Adrenal gland (tissue), 9 donors: ENCODE measurements at regions not wholly inside any gene's neighbourhood (a gene's known extent, or its start where the extent isn't known, plus 50 kb on each side); places are given as distances from the start of the nearest gene placed in this dataset.

Source experiments
- DNase-seq, 7 donors: peaks; one replicate each; pipeline ENCODE4 v3.0.0-alpha.2; 2019 to 2020
- H3K27ac ChIP-seq, 5 donors: fragments of 200-600 bp; sonication (generic) in 4 of 5; 1 replicate in 3 of 5; 2 replicates in 2 of 5; pipeline versions ENCODE4 v1.5.1 to v1.8.0; 2016 to 2020; ENCODE audit warnings: mild to moderate bottlenecking in 1 of 5
- H3K27me3 ChIP-seq: fragments of 200-600 bp; 2 replicates; pipeline ENCODE4 v1.8.0; 2021
- H3K36me3 ChIP-seq, 2 donors: fragments of 200-600 bp; replicated peaks in 1 of 2; 1 replicate in 1 of 2; 2 replicates in 1 of 2; pipeline versions ENCODE4 v1.5.1 to v1.8.0; 2018 to 2022
- H3K4me1 ChIP-seq, 2 donors: fragments of 200-600 bp; replicated peaks in 1 of 2; 1 replicate in 1 of 2; 2 replicates in 1 of 2; pipeline versions ENCODE4 v1.5.1 to v1.8.0; 2018 to 2021
- H3K4me3 ChIP-seq, 4 donors: fragments of 200-600 bp; sonication (generic) in 3 of 4; one replicate each; pipeline ENCODE4 v1.5.1; 2016 to 2018
- H3K9me3 ChIP-seq, 3 donors: fragments of 200-600 bp; sonication (generic) in 1 of 3; replicated peaks in 1 of 3; 1 replicate in 2 of 3; 2 replicates in 1 of 3; pipeline versions ENCODE4 v1.5.1 to v1.8.0; 2016 to 2021
- CTCF ChIP-seq, 6 experiments: fragments of 450-650 bp in 4 of 6; fragments of 200-600 bp in 2 of 6; sonication (generic) in 1 of 6; IDR thresholded peaks; 1 replicate in 5 of 6; 2 replicates in 1 of 6; pipeline versions ENCODE4 v1.5.1 to v1.8.0; 2016 to 2021; ENCODE audit warnings: antibody characterized with exemption in 6 of 6, mild to moderate bottlenecking in 2 of 6, moderate library complexity in 1 of 6
- POLR2A ChIP-seq, 2 donors: fragments of 450-650 bp; IDR thresholded peaks; one replicate each; pipeline ENCODE4 v1.6.1; 2017; ENCODE audit warnings: antibody characterized with exemption in 2 of 2, mild to moderate bottlenecking in 2 of 2, moderate library complexity in 1 of 2
- WGBS, 4 donors: extraction: QIAGEN DNeasy Blood & Tissue Kit in 2 of 4; methylation state at CpG; one replicate each; pipeline versions ENCODE4 v1.1.5 to v1.1.7; 2013 to 2017; 5-methylcytosine and 5-hydroxymethylcytosine counted together
- intact Hi-C, 2 donors: fragments of 100-400 bp; cut with DNase I; formaldehyde crosslinking; loops; one replicate each; pipeline versions ENCODE4 v1.14.1 to v1.15.0; 2022 to 2023
- donor health status: healthy with polysubstance abuse.
- donor health status: Bipolar disorder and iron deficiency.
- donor health status: DM: yes; HTN: yes; CAD: no.
- donor health status: DM: no; HTN: no; CAD: no.
- donor health status: DM: no; HTN: no; CAD: no.

DNA sequence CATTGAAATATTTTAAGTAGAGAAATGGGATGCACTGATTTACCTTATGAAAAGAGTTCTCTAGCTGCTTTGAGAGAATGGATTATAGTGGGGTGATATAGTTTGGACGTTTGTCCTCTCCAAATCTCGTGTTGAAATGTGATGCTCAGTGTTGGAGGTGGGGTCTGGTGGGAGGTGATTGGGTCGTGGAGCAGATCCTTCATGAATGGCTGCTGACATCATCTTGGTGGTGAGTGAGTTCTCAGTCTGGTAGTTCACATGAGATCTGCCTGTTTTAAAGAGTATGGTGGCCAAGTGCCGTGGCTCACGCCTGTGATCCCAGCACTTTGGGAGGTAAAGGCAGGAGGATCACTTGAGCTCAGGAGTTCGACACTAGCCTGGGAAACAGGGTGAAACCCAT, 58.7 kb upstream of the SH3RF3 start:
- no peak overlapping the region for H3K4me3 ChIP-seq
- H3K27me3 ChIP-seq = peaks cover 8% of the 10 kb centered on the region
- WGBS, 4 donors = 64 to 75% (median 69%) methylated on average over 6 of the region's 6 CpGs
- H3K36me3 ChIP-seq = no peaks in the 10 kb centered on the region
- no peak overlapping the region for H3K27ac ChIP-seq
- no peak for TF ChIP-seq POLR2A (IDR thresholded peaks at IDR 0.05)
- no peak for TF ChIP-seq CTCF (IDR thresholded peaks at IDR 0.05)
- DNase-seq = no peak
- no peaks in the 10 kb centered on the region for H3K4me1 ChIP-seq
- intact Hi-C loops = no loop called here
- no peaks in the 10 kb centered on the region for H3K9me3 ChIP-seq

DNA sequence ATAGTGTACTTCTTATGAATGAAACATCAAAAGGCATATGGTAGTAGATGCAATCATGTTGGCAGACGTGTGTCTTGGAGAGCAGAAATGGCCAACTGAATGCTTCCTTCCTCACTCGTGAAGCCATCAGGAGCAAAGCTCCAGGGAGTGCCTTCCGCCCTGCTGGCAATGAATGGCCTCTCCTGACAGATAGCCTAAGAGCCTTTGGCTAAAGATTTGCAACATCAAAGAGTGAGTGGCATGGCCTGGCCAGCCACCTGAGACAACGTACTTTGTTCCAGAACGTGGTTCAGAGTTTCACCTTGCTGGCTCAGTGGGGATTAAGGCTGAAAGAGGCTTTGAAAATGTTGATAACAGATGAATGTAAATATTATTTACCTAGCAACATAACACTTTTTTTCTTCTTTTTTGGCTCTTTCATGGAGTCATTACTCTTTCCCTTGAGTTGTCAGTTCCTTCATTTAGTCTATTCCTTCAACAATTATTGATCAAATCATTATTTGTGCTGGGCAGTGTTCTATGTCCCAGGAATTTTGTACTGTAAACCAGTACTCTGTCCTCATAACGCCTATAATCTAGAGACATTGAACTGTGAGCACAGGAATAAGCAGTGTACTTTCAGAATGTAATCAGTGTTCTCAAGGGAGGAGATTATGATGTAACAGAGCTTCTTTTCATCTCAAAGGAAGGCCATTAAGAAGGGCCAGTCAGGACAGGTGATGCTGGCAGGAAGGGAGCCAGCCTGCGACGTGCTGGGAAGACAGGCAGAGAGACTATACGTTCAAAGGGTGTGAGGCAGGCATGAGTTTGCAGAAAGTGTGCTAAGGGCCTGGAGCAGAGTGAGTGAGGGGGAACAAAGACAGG, 59.4 kb upstream of the SH3RF3 start:
- WGBS, 4 donors = 63 to 74% (median 68%) methylated on average over 9 of the region's 9 CpGs

GRCh38 chr2:109068811-109069210, 60.2 kb upstream of the SH3RF3 start:
- peaks cover 8% of the 10 kb centered on the region for H3K27me3 ChIP-seq
- intact Hi-C loops = no loop called here
- 76 to 86% (median 81%) methylated on average over 2 of the region's 2 CpGs for WGBS, 4 donors
- DNase-seq = no peak
- no peaks in the 10 kb centered on the region for H3K9me3 ChIP-seq
- H3K4me1 ChIP-seq = no peaks in the 10 kb centered on the region
- H3K36me3 ChIP-seq = no peaks in the 10 kb centered on the region
- TF ChIP-seq CTCF (IDR thresholded peaks at IDR 0.05) (no peak), POLR2A (IDR thresholded peaks at IDR 0.05) (no peak)
- no peak overlapping the region for H3K27ac ChIP-seq
- no peak overlapping the region for H3K4me3 ChIP-seq

More for the DNA sequence above, 59.4 kb upstream of the SH3RF3 start:
- Histone ChIP-seq H3K36me3 (no peaks in the 10 kb centered on the region), H3K27me3 (peaks cover 8% of the 10 kb centered on the region), H3K4me3 (no peak overlapping the region), H3K4me1 (no peaks in the 10 kb centered on the region), H3K27ac (no peak overlapping the region), H3K9me3 (no peaks in the 10 kb centered on the region)
- DNase-seq = no peak
- intact Hi-C loops = no loop called here
- TF ChIP-seq CTCF (IDR thresholded peaks at IDR 0.05) (no peak), POLR2A (IDR thresholded peaks at IDR 0.05) (no peak)

DNA sequence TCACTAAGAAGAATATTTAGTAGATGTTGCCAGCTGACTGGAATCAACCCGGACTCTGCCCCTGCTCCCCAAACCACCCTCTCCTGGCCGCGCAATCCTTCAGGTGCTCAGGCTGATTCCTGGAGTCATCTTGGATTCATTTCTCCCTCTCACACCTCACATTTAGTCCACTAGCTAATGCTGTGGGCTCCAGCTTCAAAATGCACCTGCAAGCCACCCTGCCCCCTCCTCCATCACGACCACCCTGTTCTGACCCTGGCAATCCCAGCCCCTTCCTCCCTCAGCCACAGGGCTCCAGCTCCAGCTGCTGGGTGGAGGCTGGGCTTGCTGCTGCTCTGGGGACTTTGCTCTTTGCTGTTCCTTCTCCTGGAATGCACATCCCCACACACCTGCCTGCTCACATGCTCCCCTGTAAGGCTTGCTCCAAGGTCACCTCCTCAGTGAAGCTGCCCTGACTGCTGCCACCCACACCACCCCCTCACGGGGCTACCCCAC, 61.3 kb upstream of the SH3RF3 start:
- whole genome bisulfite sequencing, 4 donors = 69 to 78% (median 74%) methylated on average over 4 to 5 of the region's 5 CpGs
- intact Hi-C loops = no loop called here
- DNase-seq = no peak
- Histone ChIP-seq H3K4me3 (no peak overlapping the region), H3K36me3 (no peaks in the 10 kb centered on the region), H3K9me3 (no peaks in the 10 kb centered on the region), H3K27ac (no peak overlapping the region), H3K27me3 (peaks cover 8% of the 10 kb centered on the region), H3K4me1 (no peaks in the 10 kb centered on the region)
- TF ChIP-seq POLR2A (IDR thresholded peaks at IDR 0.05) (no peak), CTCF (IDR thresholded peaks at IDR 0.05) (no peak)
